Fibroblast of gingiva (primary cell): ENCODE measurements at regions not wholly inside any gene's neighbourhood (a gene's known extent, or its start where the extent isn't known, plus 50 kb on each side); places are given as distances from the start of the nearest gene placed in this dataset.
"Not testable (repeated sequence)": the region's sequence is repeated elsewhere in the genome, so short reads cannot be mapped to it uniquely, and the experiment has no call there.

Source experiments
- DNase-seq: peaks from one replicate; pipeline ENCODE4 v3.0.0-alpha.2; 2011; ENCODE audit warnings: low read depth

DNA sequence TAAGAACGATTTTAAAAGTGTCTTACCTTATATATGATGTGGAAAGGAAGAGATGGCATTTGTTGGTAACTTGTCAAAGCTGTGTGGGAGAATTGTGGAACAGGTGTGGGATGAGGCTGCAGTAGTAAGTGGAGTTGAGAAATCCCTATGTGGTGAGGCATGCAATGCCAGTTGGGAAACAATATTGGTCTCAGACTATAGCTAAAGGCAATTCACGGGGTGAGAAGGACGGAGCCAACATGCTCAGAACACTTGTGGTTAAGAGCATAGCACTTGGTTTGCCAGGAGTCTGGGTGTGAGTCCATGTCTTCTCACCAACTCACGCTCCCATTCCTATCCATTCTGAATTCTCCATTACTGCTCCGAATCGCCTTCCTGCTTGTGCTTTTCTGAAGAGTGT lies 615.6 kb upstream of the ADAMTS9 start:
- DNase-seq, result peak; percentile 15

DNA sequence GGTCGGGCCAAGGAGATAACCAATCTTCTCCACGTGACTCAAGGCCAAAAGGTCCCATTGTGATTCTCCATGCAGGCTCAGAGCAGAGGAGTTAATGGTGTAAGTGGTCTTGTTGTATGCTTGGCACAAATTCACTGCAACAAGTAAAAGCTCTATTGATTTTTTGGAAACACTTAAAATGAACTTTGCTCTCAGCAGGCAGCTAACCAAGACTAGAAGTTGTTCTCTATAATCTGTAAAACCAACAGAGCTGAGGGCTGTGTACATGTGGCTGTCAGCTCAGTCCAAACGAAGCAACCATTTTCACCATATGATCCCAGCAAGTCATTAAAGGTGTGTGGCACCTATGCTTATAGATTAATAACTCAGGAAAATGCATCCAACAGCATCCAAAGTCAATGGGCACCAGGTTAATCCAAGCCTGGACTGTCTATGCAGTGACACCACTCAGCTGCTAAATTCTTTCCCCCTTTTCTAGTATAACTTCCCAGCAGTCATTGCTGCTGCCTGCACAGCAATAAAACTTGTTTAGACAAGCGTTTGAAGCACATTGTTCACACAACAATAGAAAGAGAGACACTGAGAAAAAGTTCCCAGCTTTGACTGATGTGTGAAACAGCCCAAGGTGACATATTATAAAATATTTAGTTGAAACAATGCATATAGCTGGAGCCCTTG lies 603.8 kb upstream of the ADAMTS9 start:
- DNase-seq, result no peak

DNA sequence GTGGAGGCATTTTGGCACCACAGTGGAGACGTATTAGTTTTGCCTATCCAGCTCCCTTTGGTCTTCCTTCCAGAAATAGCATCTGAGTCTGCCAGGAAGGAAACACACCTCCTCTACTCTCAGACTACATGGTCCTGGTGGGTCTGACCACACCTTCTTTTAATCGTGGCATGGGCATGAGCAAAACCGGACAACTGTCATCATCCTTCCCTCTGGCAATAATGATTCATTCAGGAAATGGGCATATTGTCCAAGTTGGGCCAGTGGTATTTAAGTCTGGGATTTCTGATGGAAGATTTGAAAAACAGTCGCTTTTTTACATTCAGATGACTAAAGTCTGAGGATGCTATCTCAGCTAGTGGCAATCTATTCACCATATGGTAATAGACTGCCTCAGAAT lies 601.0 kb upstream of the ADAMTS9 start:
- DNase-seq, result no peak

DNA sequence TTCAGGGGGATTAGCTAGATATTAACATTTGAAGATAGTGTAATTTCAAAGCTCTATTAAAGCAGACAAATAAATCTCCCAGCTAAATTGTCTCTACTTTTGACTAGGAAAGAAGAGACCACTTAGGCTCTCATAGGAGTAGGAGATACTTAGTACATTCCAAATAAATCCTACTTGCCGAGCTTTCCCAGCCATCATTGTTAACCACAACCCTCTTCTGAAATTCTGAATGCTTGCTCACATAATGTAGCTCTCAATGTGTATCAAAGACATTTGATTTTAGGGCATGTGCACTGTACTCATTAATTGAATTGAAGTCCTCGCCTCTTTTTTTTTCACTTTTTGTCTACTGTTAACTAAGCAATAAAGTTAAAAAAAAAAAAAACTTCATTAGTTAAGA lies 598.2 kb upstream of the ADAMTS9 start:
- DNase-seq, result no peak

DNA sequence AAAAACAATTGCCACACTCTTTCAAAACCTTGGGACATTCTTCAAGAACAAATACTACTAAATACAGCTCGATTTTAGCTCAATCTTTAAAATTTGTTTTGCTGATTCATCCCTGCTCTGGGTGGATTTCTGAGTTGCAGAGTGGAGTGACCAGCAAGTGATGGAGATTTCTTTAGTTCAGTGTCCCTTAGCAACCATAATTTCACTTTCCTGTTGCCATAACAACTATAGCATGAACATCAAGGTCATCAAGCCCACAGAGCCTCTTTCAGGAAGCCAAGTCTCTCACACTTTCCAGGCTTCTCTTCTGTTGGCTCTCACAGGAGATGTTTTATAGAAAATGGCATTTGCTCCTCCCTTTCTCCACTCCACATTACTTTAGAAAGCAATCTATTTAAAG lies 597.2 kb upstream of the ADAMTS9 start:
- DNase-seq, result peak; percentile 31

DNA sequence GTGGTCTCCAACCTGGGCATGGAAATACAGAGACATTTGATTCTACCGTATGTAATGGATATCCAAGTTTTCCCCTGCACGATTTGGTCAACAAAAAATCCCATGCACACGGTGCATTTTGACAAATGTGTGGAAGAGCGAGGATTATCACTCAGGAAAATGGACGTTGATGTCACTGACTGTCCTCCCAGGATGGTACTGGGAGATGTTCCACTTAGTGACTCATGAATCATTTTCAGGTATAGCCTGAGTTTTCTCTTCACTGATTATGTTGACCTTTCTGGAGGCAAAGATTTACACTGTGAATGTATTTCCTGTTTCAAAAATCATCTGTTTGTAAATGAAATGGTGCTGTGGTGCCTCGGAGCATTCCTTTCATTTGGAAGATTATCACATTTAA lies 596.7 kb upstream of the ADAMTS9 start:
- no peak for DNase-seq

DNA sequence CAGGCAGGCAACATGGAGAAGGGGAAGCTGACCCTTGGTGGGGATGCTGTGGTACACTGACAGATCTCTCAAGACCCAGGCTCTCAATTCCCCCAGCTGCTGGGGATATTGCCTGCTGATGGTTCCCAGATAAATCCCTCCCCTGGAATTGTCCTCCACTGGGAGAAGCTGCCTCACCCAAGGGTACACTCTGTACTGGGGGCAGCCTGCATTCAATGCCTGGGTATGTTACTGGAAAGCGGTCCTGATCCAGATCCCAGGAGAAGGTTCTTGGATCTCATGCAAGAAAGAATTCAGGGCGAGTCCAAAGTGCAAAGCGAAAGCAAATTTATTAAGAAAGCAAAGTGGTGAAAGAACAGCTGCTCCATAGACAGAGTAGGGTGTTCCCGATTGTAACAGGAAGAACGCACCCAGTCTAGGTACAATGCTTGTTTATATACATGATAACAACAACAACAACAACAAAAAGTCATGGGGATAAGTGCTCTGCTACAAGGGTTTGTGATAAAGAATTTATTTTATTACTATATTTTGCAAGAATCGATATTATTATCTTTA lies 591.5 kb upstream of the ADAMTS9 start:
- no peak for DNase-seq

DNA sequence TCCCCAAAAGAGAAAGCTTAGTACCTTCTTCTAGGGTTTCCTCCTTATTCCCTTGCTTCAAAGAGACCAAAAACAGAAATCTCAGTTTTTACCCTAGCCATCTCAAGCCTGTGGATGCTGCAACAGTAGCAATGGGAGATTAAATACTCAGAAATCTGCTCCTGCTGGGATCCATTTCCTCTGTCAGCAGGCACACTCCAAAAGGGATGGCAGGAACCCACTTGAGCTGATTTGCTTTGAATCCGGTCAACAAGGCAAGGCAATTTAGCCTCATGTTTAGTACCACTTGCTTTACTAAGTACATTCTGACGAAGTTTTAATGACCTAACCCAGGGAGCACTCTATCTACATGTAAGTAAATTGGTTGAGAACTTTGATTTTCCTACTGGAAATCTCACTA lies 590.0 kb upstream of the ADAMTS9 start:
- DNase-seq, result no peak

DNA sequence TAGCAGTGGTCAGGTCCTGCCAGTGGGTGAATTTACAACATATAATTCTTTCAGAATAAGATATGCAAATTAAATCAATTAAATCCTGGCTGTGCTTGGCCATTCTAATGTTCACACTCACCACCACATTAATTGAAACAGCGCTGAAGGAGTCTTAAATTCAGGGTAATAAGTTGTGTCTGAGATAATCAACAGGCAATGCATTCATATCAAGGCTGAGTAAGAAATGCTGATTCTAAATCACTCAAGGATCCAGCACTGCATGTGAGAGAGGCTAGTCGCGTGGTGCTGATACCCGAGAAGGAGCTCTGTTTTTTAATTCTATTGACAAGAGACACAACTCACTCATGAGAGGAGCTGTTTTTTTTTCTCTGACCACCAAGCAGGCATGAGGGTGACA lies 588.8 kb upstream of the ADAMTS9 start:
- no peak for DNase-seq

DNA sequence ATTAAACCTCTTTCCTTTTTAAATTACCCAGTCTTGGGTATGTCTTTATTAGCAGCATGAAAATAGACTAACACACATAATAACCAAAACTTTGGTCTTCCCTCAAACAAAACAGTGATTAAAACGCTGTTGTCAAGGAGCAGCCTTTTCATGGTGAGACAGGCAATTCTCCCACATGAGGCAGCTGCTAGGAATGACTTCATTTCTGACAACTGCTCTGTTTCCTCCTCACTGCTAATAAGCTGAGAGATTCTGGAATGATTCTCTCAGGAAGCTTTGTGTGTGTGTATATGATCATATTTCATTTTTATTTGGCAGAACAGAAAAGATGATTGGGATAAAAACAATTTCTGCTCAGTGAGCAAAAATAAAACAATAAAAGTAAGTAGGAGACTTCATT lies 580.6 kb upstream of the ADAMTS9 start:
- DNase-seq, result no peak

DNA sequence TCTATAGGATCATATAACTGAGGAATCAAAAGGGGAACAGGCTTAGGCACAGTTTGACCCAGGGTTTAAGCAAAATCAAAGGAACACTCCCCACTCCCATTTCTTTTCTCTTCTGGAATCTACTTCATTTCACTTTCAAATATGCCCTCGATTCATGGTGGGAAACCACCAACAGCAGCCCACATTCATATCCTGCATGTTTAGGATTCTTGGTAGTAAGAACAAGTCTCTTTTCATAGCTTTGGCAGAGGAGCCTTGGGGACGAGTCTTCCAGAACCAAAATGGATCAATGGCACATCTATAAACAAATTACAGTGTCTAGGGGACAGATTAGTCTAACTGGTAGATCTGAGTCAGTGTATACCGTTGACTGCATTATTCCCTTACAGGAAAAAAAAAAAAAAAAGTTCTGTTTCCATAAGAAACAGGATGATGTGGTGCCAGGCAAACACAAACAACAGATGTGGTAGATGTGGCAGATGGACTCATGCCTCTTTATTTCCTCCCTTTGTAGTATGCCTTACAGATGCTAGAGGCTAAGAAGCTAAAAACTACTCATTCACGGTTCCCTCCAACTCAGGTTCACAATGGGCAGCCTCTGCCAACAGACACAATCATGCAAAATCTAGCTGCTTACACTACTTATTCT lies 578.3 kb upstream of the ADAMTS9 start:
- DNase-seq, result no peak

DNA sequence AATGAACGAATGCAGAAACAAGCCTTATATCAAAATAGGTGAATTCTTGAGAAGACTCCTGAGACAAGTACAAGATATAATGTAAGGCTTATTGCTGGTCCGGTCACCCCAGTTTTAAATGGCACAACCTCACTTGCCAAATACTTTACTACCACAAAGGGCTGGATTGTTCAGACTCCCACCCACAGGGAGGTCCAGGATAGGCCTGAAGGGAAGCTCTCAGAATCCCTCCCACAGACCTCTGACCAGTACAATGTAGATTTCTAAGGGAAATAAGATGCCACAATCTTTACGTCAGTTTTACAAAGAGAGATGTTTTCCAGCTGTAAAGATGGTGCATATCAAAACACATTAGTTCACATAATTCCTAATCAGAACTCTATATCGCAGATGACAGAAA lies 577.7 kb upstream of the ADAMTS9 start:
- DNase-seq, result no peak

DNA sequence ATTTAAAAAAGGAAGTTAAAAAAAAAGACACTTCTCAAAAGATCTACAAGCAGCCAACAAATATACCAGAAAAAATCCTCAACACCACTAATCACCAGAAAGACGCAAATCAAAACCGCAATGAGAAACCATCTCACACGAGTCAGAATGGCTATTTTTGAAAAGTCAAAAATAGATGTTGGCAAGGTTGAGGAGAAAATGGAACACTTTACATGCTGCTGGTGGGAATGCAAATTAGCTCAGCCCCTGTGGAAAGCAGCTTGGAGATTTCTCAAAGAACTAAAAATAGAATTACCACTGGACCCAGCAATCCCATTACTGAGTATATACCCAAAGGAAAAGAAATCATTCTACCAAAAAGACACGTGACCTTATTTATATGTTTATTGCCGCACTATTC lies 574.7 kb upstream of the ADAMTS9 start:
- DNase-seq, result no peak

DNA sequence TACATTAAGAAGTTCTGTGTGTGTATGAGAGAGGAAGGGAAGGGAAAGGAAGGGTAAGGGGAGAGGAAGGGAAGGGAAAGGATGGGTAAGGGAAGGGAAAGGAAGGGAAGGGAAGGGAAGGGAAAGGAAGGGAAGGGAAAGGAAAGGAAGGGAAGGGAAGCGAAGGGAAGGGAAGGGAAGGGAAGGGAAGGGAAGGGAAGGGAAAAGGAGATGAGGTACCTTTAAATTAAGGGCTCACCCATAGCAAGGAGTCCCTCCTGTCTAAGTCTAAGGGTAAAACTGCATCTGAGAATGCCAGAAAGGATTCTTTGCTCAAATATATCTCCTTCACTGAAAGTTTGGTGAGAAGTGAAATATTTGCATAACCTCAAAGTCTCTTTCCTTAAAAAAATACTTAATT lies 572.1 kb upstream of the ADAMTS9 start:
- no peak for DNase-seq

DNA sequence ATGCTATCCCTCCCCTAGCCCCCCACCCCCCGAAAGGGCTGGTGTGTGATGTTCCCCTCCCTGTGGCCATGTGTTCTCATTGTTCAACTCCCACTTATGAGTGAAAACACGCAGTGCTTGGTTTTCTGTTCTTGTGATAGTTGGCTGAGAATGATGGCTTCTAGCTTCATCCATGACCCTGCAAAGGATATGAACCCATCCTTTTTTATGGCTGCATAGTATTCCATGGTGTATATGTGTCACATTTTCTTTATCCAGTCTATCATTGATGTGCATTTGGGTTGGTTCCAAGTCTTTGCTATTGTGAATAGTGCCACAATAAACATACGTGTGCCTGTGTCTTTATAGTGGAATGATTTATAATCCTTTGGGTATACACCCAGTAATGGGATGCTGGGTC lies 565.1 kb upstream of the ADAMTS9 start:
- DNase-seq, result not testable (repeated sequence)

DNA sequence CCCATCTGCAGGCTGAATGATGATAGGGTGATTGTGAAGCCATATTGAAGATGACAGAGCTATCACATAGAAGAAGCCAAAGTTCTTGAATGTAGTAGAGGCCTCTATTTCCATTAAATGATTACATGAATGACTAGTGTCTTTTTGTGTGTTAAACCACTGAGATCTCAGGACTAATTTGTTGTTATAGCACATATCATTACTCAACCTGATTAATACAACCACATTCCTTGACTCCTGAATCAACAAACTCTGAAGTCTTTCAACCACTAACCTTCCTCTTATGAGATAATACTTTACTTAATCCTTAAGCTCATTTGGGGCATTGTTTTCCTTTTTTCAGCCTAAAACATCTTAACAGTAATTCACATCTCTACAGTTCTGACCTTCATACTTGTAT lies 564.5 kb upstream of the ADAMTS9 start:
- no peak for DNase-seq

DNA sequence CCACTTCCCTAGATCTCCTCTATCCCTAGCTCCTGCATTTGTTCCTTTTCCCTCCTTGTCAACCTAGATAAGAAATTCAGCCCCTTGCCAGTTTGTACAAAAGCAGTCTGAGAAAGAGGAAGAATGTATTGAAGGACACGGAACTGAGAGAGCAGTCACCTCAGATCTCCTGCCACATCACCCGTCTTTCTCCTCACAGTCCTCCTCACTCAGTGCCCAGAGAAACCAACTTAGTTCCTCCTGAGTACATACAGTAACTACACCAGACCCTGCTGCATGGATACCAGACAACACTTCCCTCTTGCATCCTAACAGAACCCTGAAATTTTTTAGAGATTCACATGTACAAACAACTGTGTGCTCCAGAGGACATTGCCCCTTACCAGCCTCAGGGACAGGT lies 563.6 kb upstream of the ADAMTS9 start:
- DNase-seq, result no peak

DNA sequence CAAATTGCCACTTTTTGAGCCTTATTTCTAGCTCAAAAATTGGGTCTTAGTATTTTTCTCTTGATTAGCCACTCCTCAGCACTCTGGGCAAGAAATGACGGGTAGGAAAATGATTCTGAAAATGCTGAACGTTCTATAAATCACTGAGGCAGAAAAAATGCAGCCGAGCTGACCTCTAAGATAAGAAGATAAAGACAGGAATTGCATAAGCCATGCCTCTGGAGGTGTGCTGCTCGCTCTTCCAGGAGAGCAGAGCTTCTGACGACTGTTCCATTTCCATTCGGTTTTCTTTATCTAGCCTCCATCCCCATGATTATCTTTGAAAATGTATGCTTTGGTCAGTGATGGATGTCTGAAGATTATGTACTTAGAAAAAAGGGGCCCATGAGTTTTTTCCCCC lies 558.8 kb upstream of the ADAMTS9 start:
- DNase-seq, result no peak

DNA sequence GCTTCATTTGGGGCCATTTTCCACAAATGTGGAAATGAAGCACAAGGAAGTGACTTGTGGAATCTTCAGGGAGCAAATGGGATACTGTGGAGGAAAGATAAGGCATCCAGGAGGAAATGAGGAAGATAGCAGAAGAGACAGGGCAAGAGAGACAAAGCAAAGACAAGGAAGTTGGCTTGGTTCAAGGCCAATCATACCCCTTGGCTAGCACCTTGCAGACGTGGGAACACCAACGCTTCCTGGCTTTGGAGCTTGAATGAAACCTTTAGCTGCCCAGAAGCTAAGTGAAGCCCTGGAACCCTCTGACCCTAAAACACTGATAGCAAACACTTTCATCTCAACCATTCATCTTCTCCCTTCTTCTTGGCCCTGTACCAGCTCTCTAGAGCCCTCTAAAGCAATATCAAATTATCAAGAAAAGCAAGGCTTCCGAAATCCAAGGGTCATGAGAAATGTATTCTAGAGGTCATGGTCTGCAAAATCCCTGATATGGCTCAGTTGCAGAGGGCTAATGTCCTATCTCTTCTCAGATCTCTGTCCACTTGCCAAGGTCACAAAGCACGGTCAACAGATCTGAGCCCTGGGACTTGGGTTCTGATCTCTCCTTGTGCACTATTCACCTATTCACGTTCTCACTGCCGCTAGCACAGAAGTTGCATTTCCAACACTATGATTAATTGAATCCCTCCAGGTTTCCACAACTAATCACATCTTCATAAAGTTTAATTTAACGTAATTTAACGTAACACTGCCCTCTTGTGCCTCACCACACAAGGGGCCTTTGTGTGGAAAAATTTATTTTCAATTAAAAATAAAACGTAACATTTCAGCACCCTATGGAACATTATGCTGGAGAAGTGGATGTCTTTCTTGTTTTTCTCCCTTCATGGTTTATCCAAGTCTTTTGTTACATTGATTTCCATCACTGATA lies 557.6 kb upstream of the ADAMTS9 start:
- DNase-seq, result no peak

DNA sequence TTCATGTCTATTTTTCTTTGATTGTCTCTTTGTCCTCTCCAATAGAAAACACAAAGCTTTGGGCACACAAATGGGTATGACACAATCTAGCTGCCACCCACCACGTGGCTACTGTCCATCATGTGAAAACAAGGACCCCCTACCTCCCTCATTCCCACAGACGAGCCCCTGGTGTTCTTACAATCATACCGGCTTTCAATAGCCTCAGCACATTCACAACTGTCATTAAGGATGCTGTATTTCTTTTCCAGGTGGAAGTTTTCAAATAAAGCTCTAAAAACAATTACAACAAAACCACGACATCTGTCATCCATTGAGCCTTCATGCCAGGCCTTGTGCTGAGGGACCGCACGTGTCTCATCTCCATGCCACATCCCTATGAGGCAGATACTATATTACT lies 552.6 kb upstream of the ADAMTS9 start:
- no peak for DNase-seq

DNA sequence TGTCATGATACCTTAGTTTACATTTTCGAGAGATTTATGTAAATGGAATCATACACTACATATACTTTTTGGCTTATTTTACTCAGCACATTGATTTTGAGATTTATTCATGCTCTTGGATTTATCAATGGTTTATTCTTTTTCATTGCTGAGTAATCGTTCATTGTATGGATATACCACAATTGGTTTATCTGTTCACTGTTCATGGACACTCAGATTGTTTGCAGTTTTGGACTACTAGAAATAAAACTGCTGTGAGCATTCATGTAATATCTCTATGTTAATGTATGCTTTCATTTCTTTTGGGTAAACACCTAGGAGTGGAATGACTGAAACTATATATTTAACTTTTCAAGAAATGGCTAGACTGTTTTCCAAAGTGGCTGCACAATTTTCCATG lies 550.9 kb upstream of the ADAMTS9 start:
- no peak for DNase-seq

DNA sequence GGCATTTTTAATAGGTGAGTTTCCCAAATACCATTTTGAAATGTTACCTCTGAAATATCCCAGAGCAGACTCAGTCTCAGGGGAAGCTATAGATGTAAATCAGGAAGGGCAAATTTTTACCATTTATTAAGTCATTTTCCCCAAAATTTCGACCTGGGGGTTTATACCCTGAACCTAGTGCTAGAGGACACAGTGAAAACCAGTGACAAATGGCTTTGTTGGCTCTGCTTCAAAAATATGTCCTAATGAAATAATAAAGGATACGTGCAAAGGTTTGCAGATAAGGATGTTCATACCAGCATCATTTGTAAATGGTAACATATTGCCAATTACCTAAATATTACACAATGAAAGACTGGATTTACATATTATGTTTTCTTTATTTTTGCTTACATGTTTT lies 546.7 kb upstream of the ADAMTS9 start:
- no peak for DNase-seq

DNA sequence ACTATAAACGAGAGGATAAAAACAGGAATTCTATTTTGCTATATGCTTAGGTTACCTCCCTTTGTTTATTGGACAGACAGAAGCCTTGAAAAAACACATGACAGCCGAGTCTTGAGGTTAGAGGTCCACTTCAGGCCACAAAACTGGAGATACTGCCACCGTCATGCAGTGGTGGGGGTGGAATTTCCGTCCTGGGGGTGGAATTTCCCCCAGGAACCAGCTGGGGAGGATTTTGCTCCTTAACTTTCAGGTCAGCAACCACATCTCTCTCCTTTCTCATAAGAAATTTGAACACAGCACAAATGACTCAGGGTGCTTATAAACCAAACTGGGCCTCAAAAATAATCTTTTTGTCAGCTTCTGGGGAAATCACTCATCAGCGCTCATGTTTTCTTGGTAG lies 545.8 kb upstream of the ADAMTS9 start:
- no peak for DNase-seq
